Tibial nerve (tissue), 4 donors: ENCODE measurements at regions not wholly inside any gene's neighbourhood (a gene's known extent, or its start where the extent isn't known, plus 50 kb on each side); places are given as distances from the start of the nearest gene placed in this dataset.

Experiments
- DNase-seq, 2 donors: peaks; one replicate each; pipeline ENCODE4 v3.0.0-alpha.2; 2019; ENCODE audit warnings: low spot score in 2 of 2
- H3K27ac ChIP-seq, 4 donors: fragments of 200-600 bp; sonication (generic) in 3 of 4; one replicate each; pipeline ENCODE4 v1.5.1; 2017 to 2019; ENCODE audit warnings: mild to moderate bottlenecking in 1 of 4
- H3K27me3 ChIP-seq, 2 donors: fragments of 200-600 bp; sonication (generic) in 1 of 2; one replicate each; pipeline versions ENCODE4 v1.5.1 to v1.6.0; 2017 to 2019
- H3K36me3 ChIP-seq, 3 donors: fragments of 200-600 bp; sonication (generic); one replicate each; pipeline ENCODE4 v1.5.1; 2018 to 2019
- H3K4me1 ChIP-seq, 4 donors: fragments of 200-600 bp; sonication (generic) in 3 of 4; one replicate each; pipeline ENCODE4 v1.5.1; 2017 to 2019
- H3K4me3 ChIP-seq, 4 donors: fragments of 200-600 bp; sonication (generic) in 3 of 4; one replicate each; pipeline ENCODE4 v1.5.1; 2017 to 2019; ENCODE audit warnings: mild to moderate bottlenecking in 1 of 4, moderate library complexity in 1 of 4
- H3K9me3 ChIP-seq, 4 donors: fragments of 200-600 bp; sonication (generic) in 3 of 4; one replicate each; pipeline ENCODE4 v1.5.1; 2017 to 2019
- CTCF ChIP-seq, 5 experiments: fragments of 200-600 bp in 3 of 5; fragments of 450-650 bp in 2 of 5; sonication (generic) in 3 of 5; IDR thresholded peaks; one replicate each; pipeline ENCODE4 v1.5.1; 2016 to 2019; ENCODE audit warnings: antibody characterized with exemption in 5 of 5, mild to moderate bottlenecking in 3 of 5, moderate library complexity in 2 of 5
- EP300 ChIP-seq, 2 donors: sonication (generic); formaldehyde crosslinking; IDR thresholded peaks; one replicate each; pipeline ENCODE4 v1.6.1; 2017; ENCODE audit warnings: antibody characterized with exemption in 2 of 2, mild to moderate bottlenecking in 1 of 2
- POLR2A ChIP-seq, 2 donors: fragments of 450-650 bp; IDR thresholded peaks; one replicate each; pipeline ENCODE4 v1.6.1; 2017; ENCODE audit warnings: antibody characterized with exemption in 2 of 2, mild to moderate bottlenecking in 2 of 2, moderate library complexity in 2 of 2
- WGBS, 2 donors: methylation state at CpG; one replicate each; pipeline ENCODE4 v1.1.5; 2018; 5-methylcytosine and 5-hydroxymethylcytosine counted together

- 78 to 82% methylated on average over 4 of the region's 4 CpGs for WGBS, 2 donors
- DNase-seq, result no peak
- no peaks in the 10 kb centered on the region for H3K27me3 ChIP-seq
- no peaks in the 10 kb centered on the region for H3K36me3 ChIP-seq
- no peak for TF ChIP-seq POLR2A (IDR thresholded peaks at IDR 0.05)
- no peak for TF ChIP-seq CTCF (IDR thresholded peaks at IDR 0.05)
- no peak for TF ChIP-seq EP300 (IDR thresholded peaks at IDR 0.05)
- no peak overlapping the region for H3K27ac ChIP-seq
- no peaks in the 10 kb centered on the region for H3K4me1 ChIP-seq
- H3K9me3 ChIP-seq, result no peaks in the 10 kb centered on the region
- no peak overlapping the region for H3K4me3 ChIP-seq
These were observed 127.5 kb upstream of the RMST start for GRCh38 chr12:97335115-97335514.

GRCh38 chr12:97336900-97337751, 125.5 kb upstream of the RMST start:
- WGBS, 2 donors, result 76 to 81% methylated on average over 7 of the region's 7 CpGs
- Histone ChIP-seq H3K4me3 (no peak overlapping the region), H3K27ac (no peak overlapping the region), H3K36me3 (no peaks in the 10 kb centered on the region), H3K4me1 (no peaks in the 10 kb centered on the region), H3K27me3 (no peaks in the 10 kb centered on the region), H3K9me3 (no peaks in the 10 kb centered on the region)
- DNase-seq, result no peak
- TF ChIP-seq POLR2A (IDR thresholded peaks at IDR 0.05) (no peak), EP300 (IDR thresholded peaks at IDR 0.05) (no peak), CTCF (IDR thresholded peaks at IDR 0.05) (no peak)

GRCh38 chr12:97342130-97342529, 120.5 kb upstream of the RMST start:
- H3K27ac ChIP-seq, result no peak overlapping the region
- no peak for TF ChIP-seq EP300 (IDR thresholded peaks at IDR 0.05)
- WGBS, 2 donors, result 46 to 62% methylated on average over 1 of the region's 1 CpG
- no peaks in the 10 kb centered on the region for H3K36me3 ChIP-seq
- H3K27me3 ChIP-seq, result no peaks in the 10 kb centered on the region
- H3K4me1 ChIP-seq, result no peaks in the 10 kb centered on the region
- no peak overlapping the region for H3K4me3 ChIP-seq
- no peaks in the 10 kb centered on the region for H3K9me3 ChIP-seq
- DNase-seq, result no peak

DNA sequence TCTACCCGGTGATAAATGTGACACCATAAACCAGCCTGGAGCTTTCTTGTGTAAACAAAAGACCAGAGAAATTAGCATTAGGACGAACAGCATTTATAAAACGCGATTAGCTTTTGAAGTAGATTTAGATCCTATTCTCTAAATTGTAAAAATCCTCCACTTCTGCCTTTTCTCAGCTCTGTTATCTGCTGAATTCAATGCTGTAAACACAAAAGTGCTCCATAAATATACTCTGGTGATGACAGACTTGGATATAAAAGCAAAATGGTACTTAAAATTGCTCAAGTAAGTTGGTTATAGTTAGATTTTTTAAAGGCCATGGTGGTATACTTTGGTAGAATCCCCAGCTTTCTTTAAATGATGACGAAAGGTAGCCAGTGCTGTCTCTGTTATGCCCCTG, 114.6 kb upstream of the RMST start:
- no peaks in the 10 kb centered on the region for H3K27me3 ChIP-seq
- no peak overlapping the region for H3K4me3 ChIP-seq
- WGBS, 2 donors, result 70 to 73% methylated on average over 5 of the region's 5 CpGs
- TF ChIP-seq POLR2A (IDR thresholded peaks at IDR 0.05) (no peak), CTCF (IDR thresholded peaks at IDR 0.05) (no peak), EP300 (IDR thresholded peaks at IDR 0.05) (no peak)
- DNase-seq, result no peak
- H3K9me3 ChIP-seq, result no peaks in the 10 kb centered on the region
- H3K4me1 ChIP-seq, result no peaks in the 10 kb centered on the region
- H3K27ac ChIP-seq, result no peak overlapping the region
- H3K36me3 ChIP-seq, result no peaks in the 10 kb centered on the region

GRCh38 chr12:97358361-97358760, 104.2 kb upstream of the RMST start:
- Histone ChIP-seq H3K36me3 (no peaks in the 10 kb centered on the region), H3K9me3 (peaks cover 0 to 9% (median 0%) of the 10 kb centered on the region in 4 donors), H3K4me1 (no peaks in the 10 kb centered on the region), H3K27me3 (no peaks in the 10 kb centered on the region), H3K4me3 (no peak overlapping the region), H3K27ac (no peak overlapping the region)
- no peak for DNase-seq
- WGBS, 2 donors, result 47 to 48% methylated on average over 3 of the region's 3 CpGs
- TF ChIP-seq EP300 (IDR thresholded peaks at IDR 0.05) (no peak), CTCF (IDR thresholded peaks at IDR 0.05) (no peak), POLR2A (IDR thresholded peaks at IDR 0.05) (no peak)
